ENCODE measurements at regions not wholly inside any gene's neighbourhood (a gene's known extent, or its start where the extent isn't known, plus 50 kb on each side); places are given as distances from the start of the nearest gene placed in this dataset.

DNA sequence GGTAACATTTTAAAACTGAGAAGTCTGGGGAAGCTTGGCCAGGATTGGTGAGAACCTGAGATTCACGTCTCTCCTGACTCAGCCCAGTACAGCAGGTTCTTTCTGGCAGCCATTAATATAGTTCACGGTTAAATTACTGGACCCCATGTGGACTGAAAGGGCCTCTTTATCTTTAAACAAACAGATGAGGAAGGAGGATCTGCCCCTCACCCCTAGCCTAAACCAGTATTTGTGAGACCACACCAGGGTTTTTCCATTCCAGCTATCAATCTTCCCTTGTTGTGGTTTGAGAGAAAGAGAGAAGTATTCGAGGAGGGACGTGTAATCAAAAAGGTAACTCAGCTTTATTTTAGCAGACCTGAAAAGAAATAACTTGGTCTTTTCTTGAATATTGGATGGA is 137.1 kb downstream of the PROX1 start (continued):
- TF ChIP-seq ZNF462 (CRISPR knock-in tag; IDR thresholded peaks at IDR 0.05) (no peak), ZNF331 (CRISPR knock-in tag; IDR thresholded peaks at IDR 0.05; ENCODE audit: low read depth) (no peak), JUNB (IDR thresholded peaks at IDR 0.05; ENCODE audit: unreplicated experiment) (no peak), STAT1 (IDR thresholded peaks at IDR 0.05; ENCODE audit: unreplicated experiment) (no peak), CREB1 (CRISPR knock-in tag; IDR thresholded peaks at IDR 0.05; ENCODE audit: low read depth) (no peak)

DNA sequence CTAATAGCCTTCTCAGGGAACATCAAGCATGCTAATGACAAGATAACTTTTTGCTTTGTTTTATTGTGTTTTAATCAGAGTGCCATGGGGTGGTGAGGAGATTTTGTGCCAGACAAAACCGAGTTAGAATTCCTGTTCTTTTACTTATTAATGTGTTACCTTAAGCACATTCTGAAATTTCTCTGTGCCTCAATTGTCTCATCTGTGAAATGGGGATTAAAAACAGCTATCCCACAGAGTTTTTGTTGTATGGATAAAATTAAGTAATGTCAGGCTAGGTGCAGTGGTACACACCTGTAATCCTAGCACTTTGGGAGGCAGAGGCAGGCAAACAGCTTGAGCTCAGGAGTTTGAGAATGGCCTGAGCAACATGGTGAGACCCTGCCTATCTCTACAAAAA is 138.0 kb downstream of the PROX1 start:
- Histone ChIP-seq H3K36me3 (ENCODE audit: insufficient read depth) (no peaks in the 10 kb centered on the region), H3K9me2 (ENCODE audit: insufficient read depth) (0 out of 2 replicates have a peak, but pooled peaks cover 3% of the 10 kb centered on the region), H2AFZ (no peak overlapping the region), H3F3A (replicated peaks; ENCODE audit: low read depth) (no peaks in the 10 kb centered on the region), H3K79me2 (replicated peaks; ENCODE audit: insufficient read depth) (no peaks in the 10 kb centered on the region), H3K4me2 (no peak overlapping the region), H4K20me1 (replicated peaks; ENCODE audit: insufficient read depth) (no peaks in the 10 kb centered on the region), H3K27ac (ENCODE audit: low read depth) (no peak overlapping the region), H3K4me3 (no peak overlapping the region), H3K27me3 (ENCODE audit: insufficient read depth) (no peaks in the 10 kb centered on the region), H3K4me1 (ENCODE audit: insufficient read depth) (no peaks in the 10 kb centered on the region; the same call in 1 of the 2 replicates)
- no peak overlapping the region for H3K4me3 Mint-ChIP-seq
- TF ChIP-seq EZH2 (IDR thresholded peaks at IDR 0.05; ENCODE audit: low read depth, unreplicated experiment) (no peak), POLR2AphosphoS5 (IDR thresholded peaks at IDR 0.05; ENCODE audit: low read depth) (no peak), STAT1 (IDR thresholded peaks at IDR 0.05; ENCODE audit: unreplicated experiment) (no peak), REST (IDR thresholded peaks at IDR 0.05; ENCODE audit: unreplicated experiment) (no peak)
- TF ChIP-seq, protein P1, sequence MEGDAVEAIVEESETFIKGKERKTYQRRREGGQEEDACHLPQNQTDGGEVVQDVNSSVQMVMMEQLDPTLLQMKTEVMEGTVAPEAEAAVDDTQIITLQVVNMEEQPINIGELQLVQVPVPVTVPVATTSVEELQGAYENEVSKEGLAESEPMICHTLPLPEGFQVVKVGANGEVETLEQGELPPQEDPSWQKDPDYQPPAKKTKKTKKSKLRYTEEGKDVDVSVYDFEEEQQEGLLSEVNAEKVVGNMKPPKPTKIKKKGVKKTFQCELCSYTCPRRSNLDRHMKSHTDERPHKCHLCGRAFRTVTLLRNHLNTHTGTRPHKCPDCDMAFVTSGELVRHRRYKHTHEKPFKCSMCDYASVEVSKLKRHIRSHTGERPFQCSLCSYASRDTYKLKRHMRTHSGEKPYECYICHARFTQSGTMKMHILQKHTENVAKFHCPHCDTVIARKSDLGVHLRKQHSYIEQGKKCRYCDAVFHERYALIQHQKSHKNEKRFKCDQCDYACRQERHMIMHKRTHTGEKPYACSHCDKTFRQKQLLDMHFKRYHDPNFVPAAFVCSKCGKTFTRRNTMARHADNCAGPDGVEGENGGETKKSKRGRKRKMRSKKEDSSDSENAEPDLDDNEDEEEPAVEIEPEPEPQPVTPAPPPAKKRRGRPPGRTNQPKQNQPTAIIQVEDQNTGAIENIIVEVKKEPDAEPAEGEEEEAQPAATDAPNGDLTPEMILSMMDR (conservative IDR thresholded peaks at IDR 0.05; ENCODE audit: low read depth in 2 of 2) = no peak
- DNase-seq (ENCODE audit: low spot score) (no peak), ATAC-seq (no peak)
- no peaks in the 10 kb centered on the region for H3K36me3 Mint-ChIP-seq (ENCODE audit: low read depth)
- no peaks in the 10 kb centered on the region for H3K9me3 Mint-ChIP-seq
- H3K4me1 Mint-ChIP-seq = peaks cover 22% of the 10 kb centered on the region
- no peak overlapping the region for H3K27ac Mint-ChIP-seq
- peaks cover 2% of the 10 kb centered on the region for H3K27me3 Mint-ChIP-seq (ENCODE audit: insufficient read depth, low read depth, poor library complexity)

Data from GM23338 (cell line).